Tibial nerve (tissue), 4 donors: ENCODE measurements at regions not wholly inside any gene's neighbourhood (a gene's known extent, or its start where the extent isn't known, plus 50 kb on each side); places are given as distances from the start of the nearest gene placed in this dataset.

ENCODE experiments used
- DNase-seq, 2 donors: peaks; one replicate each; pipeline ENCODE4 v3.0.0-alpha.2; 2019; ENCODE audit warnings: low spot score in 2 of 2
- H3K27ac ChIP-seq, 4 donors: fragments of 200-600 bp; sonication (generic) in 3 of 4; one replicate each; pipeline ENCODE4 v1.5.1; 2017 to 2019; ENCODE audit warnings: mild to moderate bottlenecking in 1 of 4
- H3K27me3 ChIP-seq, 2 donors: fragments of 200-600 bp; sonication (generic) in 1 of 2; one replicate each; pipeline versions ENCODE4 v1.5.1 to v1.6.0; 2017 to 2019
- H3K36me3 ChIP-seq, 3 donors: fragments of 200-600 bp; sonication (generic); one replicate each; pipeline ENCODE4 v1.5.1; 2018 to 2019
- H3K4me1 ChIP-seq, 4 donors: fragments of 200-600 bp; sonication (generic) in 3 of 4; one replicate each; pipeline ENCODE4 v1.5.1; 2017 to 2019
- H3K4me3 ChIP-seq, 4 donors: fragments of 200-600 bp; sonication (generic) in 3 of 4; one replicate each; pipeline ENCODE4 v1.5.1; 2017 to 2019; ENCODE audit warnings: mild to moderate bottlenecking in 1 of 4, moderate library complexity in 1 of 4
- H3K9me3 ChIP-seq, 4 donors: fragments of 200-600 bp; sonication (generic) in 3 of 4; one replicate each; pipeline ENCODE4 v1.5.1; 2017 to 2019
- CTCF ChIP-seq, 5 experiments: fragments of 200-600 bp in 3 of 5; fragments of 450-650 bp in 2 of 5; sonication (generic) in 3 of 5; IDR thresholded peaks; one replicate each; pipeline ENCODE4 v1.5.1; 2016 to 2019; ENCODE audit warnings: antibody characterized with exemption in 5 of 5, mild to moderate bottlenecking in 3 of 5, moderate library complexity in 2 of 5
- EP300 ChIP-seq, 2 donors: sonication (generic); formaldehyde crosslinking; IDR thresholded peaks; one replicate each; pipeline ENCODE4 v1.6.1; 2017; ENCODE audit warnings: antibody characterized with exemption in 2 of 2, mild to moderate bottlenecking in 1 of 2
- POLR2A ChIP-seq, 2 donors: fragments of 450-650 bp; IDR thresholded peaks; one replicate each; pipeline ENCODE4 v1.6.1; 2017; ENCODE audit warnings: antibody characterized with exemption in 2 of 2, mild to moderate bottlenecking in 2 of 2, moderate library complexity in 2 of 2
- WGBS, 2 donors: methylation state at CpG; one replicate each; pipeline ENCODE4 v1.1.5; 2018; 5-methylcytosine and 5-hydroxymethylcytosine counted together

- H3K4me3 ChIP-seq = no peak overlapping the region
- WGBS, 2 donors = 52 to 55% methylated on average over 17 of the region's 17 CpGs
- no peaks in the 10 kb centered on the region for H3K36me3 ChIP-seq
- H3K27me3 ChIP-seq = no peaks in the 10 kb centered on the region
- peaks cover 0 to 20% (median 0%) of the 10 kb centered on the region in 4 donors for H3K4me1 ChIP-seq
- no peaks in the 10 kb centered on the region for H3K9me3 ChIP-seq
- H3K27ac ChIP-seq = no peak overlapping the region
- TF ChIP-seq EP300 (IDR thresholded peaks at IDR 0.05) (no peak), CTCF (IDR thresholded peaks at IDR 0.05) (peak; percentile 16 to 30 (median 22)), POLR2A (IDR thresholded peaks at IDR 0.05) (no peak)
- DNase-seq = peak in 1 of 2 donors; percentile 49
Observed at GRCh38 chr5:138632900-138633489, 57.8 kb upstream of the HSPA9 start.

GRCh38 chr5:138631096-138631928, 56.1 kb upstream of the HSPA9 start:
- Histone ChIP-seq H3K27me3 (no peaks in the 10 kb centered on the region), H3K27ac (no peak overlapping the region), H3K9me3 (no peaks in the 10 kb centered on the region), H3K4me3 (no peak overlapping the region), H3K4me1 (peaks cover 0 to 20% (median 0%) of the 10 kb centered on the region in 4 donors), H3K36me3 (no peaks in the 10 kb centered on the region)
- no peak for DNase-seq
- WGBS, 2 donors = 82 to 84% methylated on average over 5 of the region's 5 CpGs
- TF ChIP-seq EP300 (IDR thresholded peaks at IDR 0.05) (no peak), POLR2A (IDR thresholded peaks at IDR 0.05) (no peak), CTCF (IDR thresholded peaks at IDR 0.05) (no peak)

GRCh38 chr5:138629392-138629791, 54.2 kb upstream of the HSPA9 start:
- 78 to 80% methylated on average over 3 of the region's 3 CpGs for WGBS, 2 donors
- no peaks in the 10 kb centered on the region for H3K9me3 ChIP-seq
- no peaks in the 10 kb centered on the region for H3K36me3 ChIP-seq
- H3K4me1 ChIP-seq = peaks cover 0 to 8% (median 0%) of the 10 kb centered on the region in 4 donors
- DNase-seq = no peak
- H3K4me3 ChIP-seq = no peak overlapping the region
- H3K27me3 ChIP-seq = no peaks in the 10 kb centered on the region
- no peak overlapping the region for H3K27ac ChIP-seq
- TF ChIP-seq CTCF (IDR thresholded peaks at IDR 0.05) = no peak
- no peak for TF ChIP-seq POLR2A (IDR thresholded peaks at IDR 0.05)
- TF ChIP-seq EP300 (IDR thresholded peaks at IDR 0.05) = no peak

DNA sequence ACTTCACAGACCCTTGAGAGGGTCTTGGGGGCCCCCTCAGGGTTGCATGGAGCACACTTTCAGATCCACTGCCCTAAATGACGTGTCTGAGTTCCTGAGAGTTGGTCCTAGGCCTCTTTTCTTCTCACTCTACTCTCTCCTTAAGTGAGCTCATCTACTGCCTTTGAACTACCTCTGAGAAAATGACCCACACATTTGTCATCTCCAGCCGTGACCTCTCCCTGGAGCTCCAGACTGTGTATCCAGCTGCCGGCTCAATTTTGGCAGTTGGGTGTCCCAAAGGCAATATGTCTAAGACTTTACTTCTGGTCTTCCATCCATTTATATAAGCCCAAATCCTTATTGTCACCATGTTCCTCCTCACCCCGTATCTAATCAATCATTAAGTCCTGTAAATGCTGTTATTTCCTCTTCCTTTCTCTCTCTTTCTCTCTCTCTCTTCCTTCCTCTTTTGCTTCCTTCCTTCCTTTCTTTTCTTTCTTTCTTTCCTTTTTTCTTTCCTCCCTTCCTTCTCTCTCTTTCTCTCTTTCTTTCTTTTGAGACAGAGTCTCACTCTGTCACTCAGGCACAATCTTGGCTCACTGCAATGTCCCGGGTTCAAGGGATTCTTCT, 51.2 kb upstream of the HSPA9 start:
- H3K4me1 ChIP-seq = peaks cover 0 to 3% (median 0%) of the 10 kb centered on the region in 4 donors
- TF ChIP-seq CTCF (IDR thresholded peaks at IDR 0.05) (no peak), EP300 (IDR thresholded peaks at IDR 0.05) (no peak), POLR2A (IDR thresholded peaks at IDR 0.05) (no peak)
- no peak overlapping the region for H3K4me3 ChIP-seq
- no peaks in the 10 kb centered on the region for H3K27me3 ChIP-seq
- no peak for DNase-seq
- H3K27ac ChIP-seq = no peak overlapping the region
- no peaks in the 10 kb centered on the region for H3K9me3 ChIP-seq
- 80 to 81% methylated on average over 5 of the region's 5 CpGs for WGBS, 2 donors
- H3K36me3 ChIP-seq = no peaks in the 10 kb centered on the region

- TF ChIP-seq POLR2A (IDR thresholded peaks at IDR 0.05) (no peak), CTCF (IDR thresholded peaks at IDR 0.05) (no peak), EP300 (IDR thresholded peaks at IDR 0.05) (no peak)
- no peaks in the 10 kb centered on the region for H3K36me3 ChIP-seq
- peaks cover 0 to 3% (median 0%) of the 10 kb centered on the region in 4 donors for H3K4me1 ChIP-seq
- no peaks in the 10 kb centered on the region for H3K27me3 ChIP-seq
- DNase-seq = no peak
- H3K9me3 ChIP-seq = no peaks in the 10 kb centered on the region
- H3K4me3 ChIP-seq = no peak overlapping the region
- 85 to 92% methylated on average over 6 of the region's 6 CpGs for WGBS, 2 donors
- no peak overlapping the region for H3K27ac ChIP-seq
Observed at GRCh38 chr5:138625134-138625533, 49.9 kb upstream of the HSPA9 start.
